Esophagus muscularis mucosa (tissue), 4 donors: ENCODE measurements at regions not wholly inside any gene's neighbourhood (a gene's known extent, or its start where the extent isn't known, plus 50 kb on each side); places are given as distances from the start of the nearest gene placed in this dataset.

ENCODE experiments used
- DNase-seq: peaks from one replicate; pipeline ENCODE4 v3.0.0-alpha.2; 2017; ENCODE audit errors: extremely low spot score
- H3K27ac ChIP-seq, 4 donors: fragments of 200-600 bp; sonication (generic); replicated peaks in 1 of 4; 1 replicate in 3 of 4; 2 replicates in 1 of 4; pipeline ENCODE4 v1.5.1; 2016 to 2019; ENCODE audit warnings: mild to moderate bottlenecking in 1 of 4
- H3K27me3 ChIP-seq, 4 donors: fragments of 200-600 bp; sonication (generic); one replicate each; pipeline versions ENCODE4 v1.5.1 to v1.6.0; 2016 to 2019
- H3K36me3 ChIP-seq, 4 donors: fragments of 200-600 bp; sonication (generic); one replicate each; pipeline ENCODE4 v1.5.1; 2016 to 2019
- H3K4me1 ChIP-seq, 4 donors: fragments of 200-600 bp; sonication (generic); one replicate each; pipeline ENCODE4 v1.5.1; 2016 to 2019
- H3K4me3 ChIP-seq, 4 donors: fragments of 200-600 bp; sonication (generic); 1 replicate in 2 of 4; 2 replicates in 2 of 4; pipeline ENCODE4 v1.5.1; 2016 to 2019; ENCODE audit warnings: mild to moderate bottlenecking in 4 of 4, moderate library complexity in 1 of 4
- H3K9me3 ChIP-seq, 4 donors: fragments of 200-600 bp; sonication (generic); 1 replicate in 3 of 4; 2 replicates in 1 of 4; pipeline ENCODE4 v1.5.1; 2016 to 2019
- EP300 ChIP-seq: sonication (generic); formaldehyde crosslinking; IDR thresholded peaks from one replicate; pipeline ENCODE4 v1.6.1; 2017; ENCODE audit warnings: antibody characterized with exemption
- POLR2A ChIP-seq: fragments of 450-650 bp; IDR thresholded peaks from one replicate; pipeline ENCODE4 v1.6.1; 2017; ENCODE audit warnings: antibody characterized with exemption, moderate library complexity, mild to moderate bottlenecking, low read depth
- POLR2AphosphoS5 ChIP-seq, 2 donors: sonication (generic); formaldehyde crosslinking; IDR thresholded peaks; one replicate each; pipeline ENCODE4 v1.6.1; 2017; ENCODE audit warnings: antibody characterized with exemption in 2 of 2
- WGBS: methylation state at CpG from one replicate; pipeline ENCODE4 v1.1.5; 2018; 5-methylcytosine and 5-hydroxymethylcytosine counted together
- intact Hi-C: fragments of 100-400 bp; cut with DNase I; formaldehyde crosslinking; loops from one replicate; pipeline ENCODE4 v1.15.1; 2023
- TF ChIP-seq, protein P1 (sequence below), 3 experiments: fragments of 200-600 bp in 2 of 3; fragments of 450-650 bp in 1 of 3; sonication (generic) in 2 of 3; IDR thresholded peaks; one replicate each; pipeline ENCODE4 v1.5.1; 2017 to 2019; ENCODE audit warnings: antibody characterized with exemption in 3 of 3, mild to moderate bottlenecking in 2 of 3, moderate library complexity in 1 of 3

DNA sequence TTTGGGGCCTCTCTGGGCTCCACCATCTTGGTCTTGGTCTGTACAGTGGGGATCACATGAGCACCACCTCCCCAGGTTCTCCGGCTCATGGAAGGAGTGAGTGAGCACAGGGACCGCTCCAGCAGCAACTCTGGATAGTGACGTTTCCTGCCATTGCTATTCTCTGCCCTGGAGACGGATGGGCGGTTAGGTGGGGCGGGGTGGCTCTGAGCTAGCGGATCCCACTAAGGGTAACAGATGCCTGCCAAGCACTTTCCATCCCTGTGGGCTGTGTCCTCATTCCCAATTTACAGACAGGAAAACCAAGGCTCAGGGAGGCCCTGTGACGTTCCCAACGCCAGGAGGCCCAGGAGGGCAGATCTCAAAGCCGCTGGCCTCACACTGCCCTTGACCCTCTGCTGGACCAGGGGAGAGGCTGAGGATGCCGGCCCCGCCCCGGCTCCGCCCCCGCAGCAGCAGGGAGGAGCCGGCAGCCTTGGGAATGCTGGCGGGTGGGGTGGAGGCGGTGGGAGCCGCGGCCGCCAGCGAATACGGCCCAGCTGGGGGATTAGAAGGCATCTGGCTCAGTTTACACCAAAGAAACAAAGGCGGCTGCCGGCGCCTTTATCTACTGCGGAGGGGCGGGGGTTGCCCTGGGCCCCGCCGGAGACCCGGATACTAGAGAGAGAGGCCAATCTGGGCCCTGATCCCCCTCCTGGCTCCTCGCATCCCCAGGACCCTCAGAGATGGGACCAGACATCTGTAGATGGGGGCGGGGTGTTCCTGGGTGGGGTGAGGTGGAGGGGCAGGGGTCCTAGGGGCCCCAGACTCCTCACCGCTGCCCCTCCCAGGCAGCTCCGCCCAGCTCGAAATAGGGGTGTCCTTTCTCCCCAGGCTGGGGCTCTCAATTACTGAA is 122.3 kb upstream of the CIBAR2 start:
- no peaks in the 10 kb centered on the region for H3K9me3 ChIP-seq
- intact Hi-C loops, result no loop called here
- peaks cover 42 to 82% (median 81%) of the 10 kb centered on the region in 4 donors for H3K4me1 ChIP-seq
- peak overlapping the region; percentile 50 to 63 (median 52) for H3K4me3 ChIP-seq
- H3K27me3 ChIP-seq, result no peaks in the 10 kb centered on the region
- TF ChIP-seq, protein P1, sequence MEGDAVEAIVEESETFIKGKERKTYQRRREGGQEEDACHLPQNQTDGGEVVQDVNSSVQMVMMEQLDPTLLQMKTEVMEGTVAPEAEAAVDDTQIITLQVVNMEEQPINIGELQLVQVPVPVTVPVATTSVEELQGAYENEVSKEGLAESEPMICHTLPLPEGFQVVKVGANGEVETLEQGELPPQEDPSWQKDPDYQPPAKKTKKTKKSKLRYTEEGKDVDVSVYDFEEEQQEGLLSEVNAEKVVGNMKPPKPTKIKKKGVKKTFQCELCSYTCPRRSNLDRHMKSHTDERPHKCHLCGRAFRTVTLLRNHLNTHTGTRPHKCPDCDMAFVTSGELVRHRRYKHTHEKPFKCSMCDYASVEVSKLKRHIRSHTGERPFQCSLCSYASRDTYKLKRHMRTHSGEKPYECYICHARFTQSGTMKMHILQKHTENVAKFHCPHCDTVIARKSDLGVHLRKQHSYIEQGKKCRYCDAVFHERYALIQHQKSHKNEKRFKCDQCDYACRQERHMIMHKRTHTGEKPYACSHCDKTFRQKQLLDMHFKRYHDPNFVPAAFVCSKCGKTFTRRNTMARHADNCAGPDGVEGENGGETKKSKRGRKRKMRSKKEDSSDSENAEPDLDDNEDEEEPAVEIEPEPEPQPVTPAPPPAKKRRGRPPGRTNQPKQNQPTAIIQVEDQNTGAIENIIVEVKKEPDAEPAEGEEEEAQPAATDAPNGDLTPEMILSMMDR (IDR thresholded peaks at IDR 0.05), result peak in 1 of 3 experiments; percentile 11
- TF ChIP-seq EP300, result no peak
- TF ChIP-seq POLR2AphosphoS5 (IDR thresholded peaks at IDR 0.05), result peak; percentile 45 to 59
- TF ChIP-seq POLR2A, result no peak
- 23% methylated on average over 17 of the region's 36 CpGs for WGBS
- H3K27ac ChIP-seq, result peak overlapping the region; percentile 69 to 83 (median 76)
- no peak for DNase-seq
- H3K36me3 ChIP-seq, result no peaks in the 10 kb centered on the region

DNA sequence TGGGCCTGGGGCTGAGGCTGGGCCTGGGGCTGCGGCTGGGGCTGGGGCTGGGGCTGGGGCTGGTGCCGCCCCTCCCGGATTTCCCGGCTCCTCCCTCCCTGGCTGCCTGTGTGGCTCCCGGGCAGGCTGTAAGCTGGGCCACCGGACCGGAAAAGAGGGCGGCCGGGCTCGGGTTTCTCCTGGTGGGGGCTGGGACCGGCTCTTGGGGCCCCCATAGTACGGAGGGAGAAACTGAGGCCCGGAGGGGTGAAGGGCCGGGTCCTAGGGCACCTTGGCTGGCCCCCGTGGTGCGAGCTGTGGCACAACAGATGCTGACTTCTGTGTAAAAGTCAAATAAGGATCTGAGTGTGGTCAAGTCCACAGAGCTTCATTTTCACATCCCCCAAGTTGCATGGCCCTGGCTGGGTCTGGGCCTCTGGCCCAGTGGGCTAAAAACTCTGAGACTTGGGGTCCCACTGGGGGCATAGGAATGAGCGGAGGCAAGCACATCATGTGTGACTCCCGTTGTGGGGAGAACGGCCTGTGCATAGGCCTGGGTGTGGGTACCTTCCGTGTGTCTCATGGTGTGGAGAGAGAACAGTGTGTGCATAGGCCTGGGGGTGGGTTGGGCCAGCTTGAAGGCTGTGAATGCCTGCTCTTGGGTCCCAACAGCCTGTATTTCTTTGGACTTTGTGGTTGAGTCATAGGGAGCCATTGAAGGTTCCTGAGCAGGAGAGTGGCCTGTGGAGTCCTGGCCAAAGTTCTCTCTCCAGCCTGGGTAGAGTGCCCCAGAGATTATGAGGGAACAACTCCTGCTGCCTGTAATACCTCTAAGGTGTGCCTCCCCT is 123.9 kb upstream of the CIBAR2 start:
- Histone ChIP-seq H3K27me3 (no peaks in the 10 kb centered on the region), H3K4me3 (peak overlapping the region; percentile 50 to 63 (median 52)), H3K4me1 (peaks cover 42 to 84% (median 76%) of the 10 kb centered on the region in 4 donors), H3K36me3 (no peaks in the 10 kb centered on the region), H3K27ac (peak overlapping the region; percentile 69 to 83 (median 76)), H3K9me3 (no peaks in the 10 kb centered on the region)
- DNase-seq, result no peak
- TF ChIP-seq EP300 (no peak), POLR2A (no peak), POLR2AphosphoS5 (IDR thresholded peaks at IDR 0.05) (no peak)
- TF ChIP-seq, protein P1 (IDR thresholded peaks at IDR 0.05), result no peak
- WGBS, result 28% methylated on average over 7 of the region's 20 CpGs
- intact Hi-C loops, result no loop called here

DNA sequence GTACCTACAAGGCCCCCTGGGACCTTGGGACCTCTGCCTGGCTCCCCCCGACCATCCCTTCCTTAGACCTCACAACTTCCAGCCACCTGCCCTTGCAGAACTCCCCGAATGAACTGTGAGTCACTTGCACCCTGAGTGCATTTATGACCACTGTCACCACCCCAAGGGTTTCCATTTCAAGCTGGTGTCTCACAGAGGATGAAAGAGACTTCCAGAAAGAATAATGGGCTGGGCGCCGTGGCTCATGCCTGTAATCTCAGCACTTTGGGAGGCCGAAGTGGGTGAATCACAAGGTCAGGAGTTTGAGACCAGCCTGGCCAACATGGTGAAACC is 124.5 kb upstream of the CIBAR2 start:
- Histone ChIP-seq H3K9me3 (no peaks in the 10 kb centered on the region), H3K27me3 (no peaks in the 10 kb centered on the region), H3K36me3 (no peaks in the 10 kb centered on the region), H3K4me1 (peaks cover 38 to 78% (median 73%) of the 10 kb centered on the region in 4 donors), H3K27ac (peak overlapping the region; percentile 63 to 83 (median 76)), H3K4me3 (no peak overlapping the region)
- 89% methylated on average over 3 of the region's 5 CpGs for WGBS
- DNase-seq, result no peak
- no peak for TF ChIP-seq POLR2AphosphoS5 (IDR thresholded peaks at IDR 0.05)
- TF ChIP-seq, protein P1 (IDR thresholded peaks at IDR 0.05), result no peak
- TF ChIP-seq POLR2A, result no peak
- no peak for TF ChIP-seq EP300
- intact Hi-C loops, result no loop called here

DNA sequence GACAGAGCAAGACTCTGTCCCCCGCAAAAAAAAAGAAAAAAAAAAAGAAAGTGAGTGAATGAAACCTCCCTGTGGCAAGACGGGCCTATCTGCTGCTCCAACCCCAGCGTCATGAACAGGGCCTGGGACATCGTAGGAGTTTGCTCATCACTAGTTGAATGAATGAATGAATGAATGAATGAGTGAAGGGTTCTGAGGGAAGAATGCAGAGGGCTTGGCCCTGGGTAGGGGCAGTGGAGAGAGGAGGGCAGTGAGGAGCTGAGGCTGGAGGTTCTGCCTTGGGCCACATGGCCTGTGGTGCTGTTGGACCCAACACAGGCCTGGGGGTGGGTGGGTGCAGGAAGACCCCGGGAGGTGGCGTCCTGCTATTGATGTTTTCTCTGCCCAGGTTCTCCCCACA is 125.5 kb upstream of the CIBAR2 start:
- intact Hi-C loops, result no loop called here
- peaks cover 28 to 68% (median 62%) of the 10 kb centered on the region in 4 donors for H3K4me1 ChIP-seq
- no peaks in the 10 kb centered on the region for H3K9me3 ChIP-seq
- TF ChIP-seq, protein P1 (IDR thresholded peaks at IDR 0.05), result no peak
- TF ChIP-seq EP300 (no peak), POLR2A (no peak), POLR2AphosphoS5 (IDR thresholded peaks at IDR 0.05) (no peak)
- H3K4me3 ChIP-seq, result no peak overlapping the region
- H3K27ac ChIP-seq, result peak overlapping the region; percentile 60 to 80 (median 62)
- WGBS, result 61% methylated on average over 6 of the region's 6 CpGs
- DNase-seq, result no peak
- H3K27me3 ChIP-seq, result no peaks in the 10 kb centered on the region
- H3K36me3 ChIP-seq, result no peaks in the 10 kb centered on the region
